GM23338 (cell line): ENCODE measurements at regions not wholly inside any gene's neighbourhood (a gene's known extent, or its start where the extent isn't known, plus 50 kb on each side); places are given as distances from the start of the nearest gene placed in this dataset.

Source experiments
- ATAC-seq: fragments of 200-7000 bp; cut with Tn5 transposase; 3 replicates; pipeline ENCODE4 v1.9.1; 2020
- DNase-seq: peaks from one replicate; pipeline ENCODE4 v3.0.0-alpha.2; 2015; ENCODE audit warnings: low spot score
- H2AFZ ChIP-seq: fragments of 200-600 bp; sonication (generic); 2 replicates; pipeline ENCODE4 v1.8.0; 2016; ENCODE audit warnings: antibody characterized with exemption, mild to moderate bottlenecking, moderate library complexity
- H3F3A ChIP-seq: fragments of 200-600 bp; sonication (generic); replicated peaks from 2 replicates; pipeline ENCODE4 v1.8.0; 2017; ENCODE audit warnings: antibody characterized with exemption, mixed run types, low read depth
- H3K27ac ChIP-seq: fragments of 200-600 bp; sonication (generic); 2 replicates; pipeline ENCODE4 v1.6.1; 2016; ENCODE audit warnings: low read depth
- H3K27me3 ChIP-seq: fragments of 200-600 bp; sonication (generic); 2 replicates; pipeline ENCODE4 v1.8.0; 2016; ENCODE audit warnings: mild to moderate bottlenecking, mixed run types, moderate library complexity; ENCODE audit not compliant: insufficient read depth
- H3K36me3 ChIP-seq: fragments of 200-600 bp; sonication (generic); 2 replicates; pipeline ENCODE4 v1.8.0; 2016; ENCODE audit warnings: mild to moderate bottlenecking; ENCODE audit not compliant: insufficient read depth
- H3K4me1 ChIP-seq: fragments of 200-600 bp; sonication (generic); 2 replicates; pipeline ENCODE4 v1.8.0; 2016; ENCODE audit warnings: mild to moderate bottlenecking, moderate library complexity; ENCODE audit not compliant: insufficient read depth
- H3K4me2 ChIP-seq: fragments of 200-600 bp; sonication (generic); 2 replicates; pipeline ENCODE4 v1.7.1; 2017; ENCODE audit warnings: mixed run types
- H3K4me3 ChIP-seq: fragments of 200-600 bp; sonication (generic); 2 replicates; pipeline ENCODE4 v1.6.1; 2016; ENCODE audit warnings: mixed run types
- H3K79me2 ChIP-seq: fragments of 200-600 bp; sonication (generic); replicated peaks from 2 replicates; pipeline ENCODE4 v1.8.0; 2017; ENCODE audit warnings: mild to moderate bottlenecking; ENCODE audit not compliant: insufficient read depth
- H3K9me2 ChIP-seq: fragments of 200-600 bp; sonication (generic); 2 replicates; pipeline ENCODE4 v1.8.0; 2017; ENCODE audit not compliant: insufficient read depth
- H4K20me1 ChIP-seq: fragments of 200-600 bp; sonication (generic); replicated peaks from 2 replicates; pipeline ENCODE4 v1.8.0; 2017; ENCODE audit warnings: mild to moderate bottlenecking; ENCODE audit not compliant: insufficient read depth
- H3K27ac Mint-ChIP-seq: 2 replicates; pipeline ENCODE4 v1.8.0; 2020; ENCODE audit warnings: inconsistent platforms, mild to moderate bottlenecking, moderate library complexity, mixed read lengths
- H3K27me3 Mint-ChIP-seq: 3 replicates; pipeline ENCODE4 v1.8.0; 2022; ENCODE audit warnings: low read depth, mild to moderate bottlenecking, moderate library complexity, mixed read lengths, inconsistent platforms; ENCODE audit not compliant: insufficient read depth, poor library complexity
- H3K36me3 Mint-ChIP-seq: 3 replicates; pipeline ENCODE4 v1.8.0; 2021; ENCODE audit warnings: low read depth, mild to moderate bottlenecking, inconsistent platforms, moderate library complexity, mixed read lengths
- H3K4me1 Mint-ChIP-seq: 3 replicates; pipeline ENCODE4 v1.8.0; 2020; ENCODE audit warnings: mild to moderate bottlenecking, inconsistent platforms, mixed read lengths
- H3K4me3 Mint-ChIP-seq: 3 replicates; pipeline ENCODE4 v1.8.0; 2021; ENCODE audit warnings: moderate library complexity, mild to moderate bottlenecking, inconsistent platforms, mixed read lengths
- H3K9me3 Mint-ChIP-seq: 3 replicates; pipeline ENCODE4 v1.8.0; 2020; ENCODE audit warnings: moderate library complexity, mild to moderate bottlenecking, inconsistent platforms, mixed read lengths
- EZH2 ChIP-seq: fragments of 200-600 bp; sonication (generic); IDR thresholded peaks from one replicate; pipeline ENCODE4 v1.8.0; 2017; ENCODE audit warnings: antibody characterized with exemption, mild to moderate bottlenecking, low read depth; ENCODE audit not compliant: unreplicated experiment
- JUNB ChIP-seq: IDR thresholded peaks from one replicate; pipeline ENCODE4 v1.6.1; 2016; ENCODE audit warnings: antibody characterized with exemption; ENCODE audit not compliant: unreplicated experiment
- NANOG ChIP-seq: IDR thresholded peaks from 2 replicates; pipeline ENCODE4 v1.6.1; 2016; ENCODE audit warnings: antibody characterized with exemption, borderline replicate concordance
- POLR2AphosphoS5 ChIP-seq: IDR thresholded peaks from 2 replicates; pipeline ENCODE4 v1.6.1; 2016; ENCODE audit warnings: antibody characterized with exemption, low read depth
- STAT1 ChIP-seq: IDR thresholded peaks from one replicate; pipeline ENCODE4 v1.6.1; 2016; ENCODE audit warnings: antibody characterized with exemption; ENCODE audit not compliant: unreplicated experiment
- ZNF462 ChIP-seq: fragments of 250-450 bp; sonication (Bioruptor Pico); IDR thresholded peaks from 2 replicates; pipeline ENCODE4 v1.5.0; 2020; ENCODE audit warnings: mild to moderate bottlenecking, moderate library complexity
- TF ChIP-seq, protein P1 (sequence below): IDR thresholded peaks from 2 replicates; pipeline ENCODE4 v1.6.1; 2016; ENCODE audit warnings: antibody characterized with exemption
- TF ChIP-seq, protein P2 (sequence below): IDR thresholded peaks from one replicate; pipeline ENCODE4 v1.6.1; 2018; ENCODE audit warnings: antibody characterized with exemption; ENCODE audit not compliant: unreplicated experiment

- no peak for TF ChIP-seq NANOG
- TF ChIP-seq POLR2AphosphoS5, result no peak
- TF ChIP-seq EZH2, result no peak
- TF ChIP-seq, protein P1, sequence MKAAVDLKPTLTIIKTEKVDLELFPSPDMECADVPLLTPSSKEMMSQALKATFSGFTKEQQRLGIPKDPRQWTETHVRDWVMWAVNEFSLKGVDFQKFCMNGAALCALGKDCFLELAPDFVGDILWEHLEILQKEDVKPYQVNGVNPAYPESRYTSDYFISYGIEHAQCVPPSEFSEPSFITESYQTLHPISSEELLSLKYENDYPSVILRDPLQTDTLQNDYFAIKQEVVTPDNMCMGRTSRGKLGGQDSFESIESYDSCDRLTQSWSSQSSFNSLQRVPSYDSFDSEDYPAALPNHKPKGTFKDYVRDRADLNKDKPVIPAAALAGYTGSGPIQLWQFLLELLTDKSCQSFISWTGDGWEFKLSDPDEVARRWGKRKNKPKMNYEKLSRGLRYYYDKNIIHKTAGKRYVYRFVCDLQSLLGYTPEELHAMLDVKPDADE, result no peak
- TF ChIP-seq STAT1, result no peak
- TF ChIP-seq, protein P2, sequence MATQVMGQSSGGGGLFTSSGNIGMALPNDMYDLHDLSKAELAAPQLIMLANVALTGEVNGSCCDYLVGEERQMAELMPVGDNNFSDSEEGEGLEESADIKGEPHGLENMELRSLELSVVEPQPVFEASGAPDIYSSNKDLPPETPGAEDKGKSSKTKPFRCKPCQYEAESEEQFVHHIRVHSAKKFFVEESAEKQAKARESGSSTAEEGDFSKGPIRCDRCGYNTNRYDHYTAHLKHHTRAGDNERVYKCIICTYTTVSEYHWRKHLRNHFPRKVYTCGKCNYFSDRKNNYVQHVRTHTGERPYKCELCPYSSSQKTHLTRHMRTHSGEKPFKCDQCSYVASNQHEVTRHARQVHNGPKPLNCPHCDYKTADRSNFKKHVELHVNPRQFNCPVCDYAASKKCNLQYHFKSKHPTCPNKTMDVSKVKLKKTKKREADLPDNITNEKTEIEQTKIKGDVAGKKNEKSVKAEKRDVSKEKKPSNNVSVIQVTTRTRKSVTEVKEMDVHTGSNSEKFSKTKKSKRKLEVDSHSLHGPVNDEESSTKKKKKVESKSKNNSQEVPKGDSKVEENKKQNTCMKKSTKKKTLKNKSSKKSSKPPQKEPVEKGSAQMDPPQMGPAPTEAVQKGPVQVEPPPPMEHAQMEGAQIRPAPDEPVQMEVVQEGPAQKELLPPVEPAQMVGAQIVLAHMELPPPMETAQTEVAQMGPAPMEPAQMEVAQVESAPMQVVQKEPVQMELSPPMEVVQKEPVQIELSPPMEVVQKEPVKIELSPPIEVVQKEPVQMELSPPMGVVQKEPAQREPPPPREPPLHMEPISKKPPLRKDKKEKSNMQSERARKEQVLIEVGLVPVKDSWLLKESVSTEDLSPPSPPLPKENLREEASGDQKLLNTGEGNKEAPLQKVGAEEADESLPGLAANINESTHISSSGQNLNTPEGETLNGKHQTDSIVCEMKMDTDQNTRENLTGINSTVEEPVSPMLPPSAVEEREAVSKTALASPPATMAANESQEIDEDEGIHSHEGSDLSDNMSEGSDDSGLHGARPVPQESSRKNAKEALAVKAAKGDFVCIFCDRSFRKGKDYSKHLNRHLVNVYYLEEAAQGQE, result no peak
- TF ChIP-seq ZNF462 (CRISPR knock-in tag), result no peak
- no peak for TF ChIP-seq JUNB
- Histone ChIP-seq H3K36me3 (no peaks in the 10 kb centered on the region; the same call in 1 of the 2 replicates), H3K27me3 (no peaks in the 10 kb centered on the region), H3K4me2 (no peak overlapping the region), H2AFZ (no peak overlapping the region), H3K9me2 (no peaks in the 10 kb centered on the region), H3K79me2 (no peaks in the 10 kb centered on the region), H3K4me1 (no peaks in the 10 kb centered on the region), H3F3A (no peaks in the 10 kb centered on the region), H3K27ac (no peak overlapping the region), H3K4me3 (no peak overlapping the region), H4K20me1 (peaks cover 3% of the 10 kb centered on the region; the same call in 1 of the 2 replicates)
- Mint-ChIP-seq H3K36me3 (peaks cover 17% of the 10 kb centered on the region), H3K4me3 (no peak overlapping the region), H3K4me1 (peaks cover 3% of the 10 kb centered on the region; the same call in 2 of the 3 replicates), H3K27ac (no peak overlapping the region), H3K27me3 (peaks cover 7% of the 10 kb centered on the region), H3K9me3 (peaks cover 5% of the 10 kb centered on the region; the same call in 2 of the 3 replicates)
- DNase-seq, result no peak
- no peak for ATAC-seq
Observed at GRCh38 chr16:27677263-27677662, 127.3 kb downstream of the KATNIP start.
